Left renal pelvis (tissue), 4 donors: ENCODE measurements at regions not wholly inside any gene's neighbourhood (a gene's known extent, or its start where the extent isn't known, plus 50 kb on each side); places are given as distances from the start of the nearest gene placed in this dataset.
"Not testable (repeated sequence)": the region's sequence is repeated elsewhere in the genome, so short reads cannot be mapped to it uniquely, and the experiment has no call there.

Experiments
- DNase-seq, 4 donors: peaks; one replicate each; pipeline ENCODE4 v3.0.0-alpha.2; 2013; ENCODE audit warnings: low read depth in 4 of 4, low spot score in 3 of 4

GRCh38 chr14:106507354-106507753 lies 981.0 kb downstream of the TMEM121 start:
- DNase-seq, result no peak

GRCh38 chr14:106508216-106508615 lies 981.8 kb downstream of the TMEM121 start:
- DNase-seq, result no peak

- DNase-seq, result no peak
These were observed 982.8 kb downstream of the TMEM121 start for GRCh38 chr14:106509176-106509575.

DNA sequence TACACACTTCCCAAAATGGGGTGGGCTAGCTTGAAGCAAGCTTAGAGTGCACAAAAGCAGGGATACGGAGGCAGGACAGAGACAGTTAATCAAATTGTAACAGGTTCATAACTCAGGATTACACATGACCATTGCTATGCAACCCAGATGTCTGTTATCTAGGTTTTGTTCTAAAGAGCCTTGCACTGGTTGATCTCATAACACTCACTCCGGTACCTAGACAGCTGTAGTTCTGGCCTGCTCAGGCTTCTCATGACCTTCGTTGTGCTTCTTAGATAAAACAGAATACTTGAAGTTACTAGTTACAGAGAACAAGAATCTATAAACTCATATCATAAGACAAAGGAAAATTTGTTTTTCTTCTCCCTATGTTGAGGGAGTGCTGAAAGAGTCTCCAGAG lies 983.4 kb downstream of the TMEM121 start:
- no peak for DNase-seq

GRCh38 chr14:106511006-106511799 lies 984.8 kb downstream of the TMEM121 start:
- no peak for DNase-seq

GRCh38 chr14:106511800-106512198 lies 985.4 kb downstream of the TMEM121 start:
- no peak for DNase-seq

DNA sequence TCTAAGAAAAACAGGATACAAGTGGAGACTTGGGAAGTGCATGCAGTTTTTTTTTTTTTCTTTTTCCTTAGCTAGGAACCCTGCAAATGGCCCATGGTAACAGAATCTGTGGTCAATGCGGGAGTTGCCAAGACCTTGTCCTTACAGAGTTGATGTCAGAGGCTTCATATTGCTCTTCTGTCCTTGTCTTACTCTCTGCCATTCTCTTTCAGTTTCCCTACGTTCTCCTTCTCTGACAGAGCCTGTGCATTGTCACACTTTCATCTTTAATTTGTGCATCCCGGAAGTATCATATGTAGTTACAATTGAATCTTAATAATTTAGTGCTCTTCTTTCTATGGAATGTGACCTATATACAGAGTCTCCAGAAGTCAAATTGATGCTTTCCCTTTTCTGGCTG lies 986.9 kb downstream of the TMEM121 start:
- DNase-seq, result no peak

GRCh38 chr14:106518054-106518943 lies 991.9 kb downstream of the TMEM121 start:
- DNase-seq, result no peak

- not testable (repeated sequence) for DNase-seq
These were observed 995.7 kb downstream of the TMEM121 start for GRCh38 chr14:106522118-106522517.

DNA sequence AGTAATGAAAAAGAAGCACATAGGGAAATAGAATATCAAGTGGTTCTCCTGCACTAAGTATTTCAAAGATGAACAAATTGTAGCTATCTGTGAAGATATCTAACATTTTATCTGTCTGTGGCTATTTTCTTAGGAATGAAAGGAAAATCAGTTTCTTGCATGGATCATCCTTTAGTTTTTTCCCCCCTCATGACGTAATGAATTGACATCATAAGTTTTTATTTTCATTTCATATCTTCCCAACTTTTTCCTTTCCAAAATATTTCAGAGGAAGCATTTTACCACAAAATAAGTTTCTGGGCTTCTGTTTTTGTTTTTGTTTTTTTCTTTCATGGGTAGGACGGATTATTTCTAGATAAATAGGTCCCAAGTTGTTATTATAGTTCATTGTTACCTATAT lies 996.6 kb downstream of the TMEM121 start:
- no peak for DNase-seq

GRCh38 chr14:106528717-106529116 lies 1002.3 kb downstream of the TMEM121 start:
- DNase-seq, result no peak

DNA sequence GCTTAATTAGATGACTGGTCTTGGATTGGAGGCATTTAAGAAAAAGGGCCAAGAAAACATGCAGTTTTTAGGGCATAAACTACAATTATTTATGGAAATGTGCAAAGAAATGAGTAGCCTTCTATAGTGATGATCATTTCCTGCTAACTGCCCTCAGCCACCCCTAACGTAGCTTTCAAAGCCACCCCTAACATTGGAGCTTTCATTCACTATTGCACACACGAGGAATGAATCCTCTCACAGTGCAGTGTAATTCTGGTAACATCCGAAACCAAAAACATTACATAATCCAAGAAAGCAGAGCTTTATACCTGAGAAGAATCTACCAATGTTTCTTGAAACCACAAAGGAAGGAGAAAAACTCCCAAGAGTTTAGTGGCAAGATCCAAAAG lies 1003.6 kb downstream of the TMEM121 start:
- DNase-seq, result no peak

GRCh38 chr14:106530423-106531107 lies 1004.2 kb downstream of the TMEM121 start:
- no peak for DNase-seq

GRCh38 chr14:106537597-106537996 lies 1011.2 kb downstream of the TMEM121 start:
- DNase-seq, result not testable (repeated sequence)

GRCh38 chr14:106538201-106538600 lies 1011.8 kb downstream of the TMEM121 start:
- no peak for DNase-seq

GRCh38 chr14:106547735-106548434 lies 1021.5 kb downstream of the TMEM121 start:
- no peak for DNase-seq

- DNase-seq, result no peak
These were observed 1022.7 kb downstream of the TMEM121 start for GRCh38 chr14:106549064-106549463.

GRCh38 chr14:106551265-106551664 lies 1024.9 kb downstream of the TMEM121 start:
- no peak for DNase-seq

DNA sequence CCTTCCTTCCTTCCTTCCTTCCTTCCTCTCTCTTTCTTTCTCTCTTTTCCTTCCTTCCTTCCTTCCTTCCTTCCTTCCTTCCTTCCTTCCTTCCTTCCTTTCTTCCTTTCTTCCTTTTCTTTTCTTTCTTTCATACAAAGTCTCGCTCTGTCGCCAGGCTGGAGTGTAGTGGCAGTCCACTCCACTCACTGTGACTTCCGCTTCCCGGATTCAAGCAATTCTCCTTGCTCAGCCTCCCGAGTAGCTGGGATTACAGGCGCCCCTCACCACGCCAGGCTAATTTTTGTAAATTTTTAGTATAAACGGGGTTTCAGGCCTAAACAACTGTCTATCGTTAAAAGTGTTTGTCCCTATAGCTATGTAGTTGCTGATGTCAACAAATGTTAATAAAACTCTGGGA lies 1029.8 kb downstream of the TMEM121 start:
- not testable (repeated sequence) for DNase-seq

- no peak for DNase-seq
These were observed 1030.4 kb downstream of the TMEM121 start for GRCh38 chr14:106556665-106557289.
